HG03521 (cell line): ENCODE measurements at regions not wholly inside any gene's neighbourhood (a gene's known extent, or its start where the extent isn't known, plus 50 kb on each side); places are given as distances from the start of the nearest gene placed in this dataset.
"Not testable (repeated sequence)": the region's sequence is repeated elsewhere in the genome, so short reads cannot be mapped to it uniquely, and the experiment has no call there.

Experiments
- ATAC-seq: cut with Tn5 transposase; IDR thresholded peaks from one replicate; pipeline ENCODE4 v1.9.1; 2021; ENCODE audit warnings: mild to moderate bottlenecking, moderate library complexity; ENCODE audit not compliant: unreplicated experiment

DNA sequence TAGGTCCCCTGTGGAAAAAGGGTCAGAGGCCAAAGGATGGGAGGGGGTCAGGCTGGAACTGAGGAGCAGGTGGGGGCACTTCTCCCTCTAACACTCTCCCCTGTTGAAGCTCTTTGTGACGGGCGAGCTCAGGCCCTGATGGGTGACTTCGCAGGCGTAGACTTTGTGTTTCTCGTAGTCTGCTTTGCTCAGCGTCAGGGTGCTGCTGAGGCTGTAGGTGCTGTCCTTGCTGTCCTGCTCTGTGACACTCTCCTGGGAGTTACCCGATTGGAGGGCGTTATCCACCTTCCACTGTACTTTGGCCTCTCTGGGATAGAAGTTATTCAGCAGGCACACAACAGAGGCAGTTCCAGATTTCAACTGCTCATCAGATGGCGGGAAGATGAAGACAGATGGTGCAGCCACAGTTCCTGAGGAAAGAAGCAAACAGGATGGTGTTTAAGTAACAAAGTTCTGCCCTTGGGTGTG lies 165.8 kb downstream of the RPIA start:
- no peak for ATAC-seq

DNA sequence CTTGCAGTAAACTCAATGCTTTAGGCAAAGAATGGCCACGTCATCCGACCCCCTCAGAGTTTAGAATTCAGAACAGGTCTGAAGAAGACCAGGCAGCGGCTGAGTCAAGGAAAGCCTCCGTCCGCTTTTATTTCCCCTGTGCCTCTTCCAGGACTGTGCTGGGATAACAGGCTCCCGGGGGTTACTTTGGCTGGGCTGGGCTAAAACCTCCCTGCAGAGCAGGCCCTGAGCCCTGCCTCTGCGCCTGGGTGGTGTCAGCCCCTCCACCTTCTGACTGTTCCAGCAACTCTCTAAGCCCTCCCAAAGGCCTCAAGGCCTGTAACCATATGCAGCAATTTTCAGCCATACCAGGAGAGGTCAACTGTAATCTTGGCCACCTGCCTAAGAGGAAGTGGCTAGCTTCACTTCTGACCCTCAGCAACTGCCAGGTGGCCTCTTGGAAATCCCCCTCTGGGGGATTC lies 166.5 kb downstream of the RPIA start:
- peak; percentile 35 for ATAC-seq

DNA sequence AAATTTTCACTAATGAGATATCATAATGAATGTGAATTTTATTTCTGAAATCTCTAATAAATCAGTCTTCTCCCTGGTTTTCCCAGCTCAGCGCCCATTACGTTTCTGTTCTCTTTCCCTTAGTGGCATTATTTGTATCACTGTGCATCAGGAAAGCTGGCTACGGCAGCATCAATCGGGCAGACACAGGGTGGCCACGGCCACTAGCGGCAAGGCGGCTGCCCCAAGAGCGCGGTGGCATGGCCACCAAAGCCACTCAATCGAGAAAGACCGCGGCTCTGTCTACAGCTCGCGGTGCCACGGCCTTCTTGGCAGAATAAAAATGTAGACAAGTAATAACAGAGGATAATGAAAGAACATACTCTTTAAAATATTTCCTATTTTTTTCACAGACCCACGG lies 168.0 kb downstream of the RPIA start:
- no peak for ATAC-seq

DNA sequence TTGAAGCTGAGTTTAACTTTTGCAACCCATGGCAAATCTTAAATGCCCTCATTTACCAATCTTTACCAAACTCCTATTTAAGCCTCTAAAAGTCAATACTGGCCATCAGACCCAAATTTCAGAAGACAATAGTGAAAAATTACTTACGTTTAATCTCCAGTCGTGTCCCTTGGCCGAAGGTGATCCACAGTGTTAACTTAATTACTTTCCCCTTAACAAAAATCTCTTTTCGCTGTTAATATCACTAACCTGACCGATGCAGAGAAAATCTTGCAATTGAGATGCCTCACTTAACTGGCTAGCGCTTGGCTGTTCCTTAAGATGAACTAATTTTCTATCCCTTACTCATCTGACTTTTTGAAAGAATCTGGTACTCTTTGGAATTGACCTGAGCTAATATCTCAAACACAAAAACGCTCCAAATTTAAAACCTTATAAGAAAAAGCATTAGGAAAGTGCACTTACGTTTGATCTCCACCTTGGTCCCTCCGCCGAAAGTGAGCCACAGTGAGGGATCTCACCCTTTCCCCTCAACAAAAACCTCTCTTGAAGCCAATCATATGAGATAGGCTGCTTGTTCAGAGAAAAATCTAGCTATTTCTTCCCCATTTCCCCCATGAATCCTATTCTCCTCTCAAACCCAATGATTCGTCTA lies 169.1 kb downstream of the RPIA start:
- no peak for ATAC-seq

DNA sequence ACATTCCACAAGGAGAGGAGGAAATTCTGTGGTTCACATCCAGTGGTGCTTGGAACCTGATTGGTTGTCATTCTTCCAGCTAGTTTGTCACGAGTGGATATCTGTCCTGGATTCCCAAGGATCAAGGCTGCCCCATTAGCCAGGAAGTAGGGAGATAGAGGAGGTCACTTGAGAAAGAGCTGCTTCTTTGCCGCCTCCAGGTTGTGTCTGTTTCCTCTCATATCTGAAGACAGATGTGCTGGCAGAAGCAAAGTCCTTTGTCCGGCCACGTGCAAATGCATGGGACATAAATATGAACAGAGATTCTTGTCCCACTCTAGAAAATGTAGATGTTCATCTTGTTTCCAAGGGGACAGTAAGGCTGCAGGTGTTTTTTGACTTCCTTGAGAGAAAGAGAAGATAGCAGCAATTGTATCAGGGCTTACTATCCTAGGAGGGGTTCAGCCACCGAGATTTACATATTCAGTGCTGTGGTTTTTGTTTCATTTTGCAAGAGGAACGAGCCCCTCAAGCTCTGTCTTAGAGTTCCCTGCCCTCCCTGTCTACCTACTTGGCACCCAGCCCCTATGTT lies 174.4 kb downstream of the RPIA start:
- peak; percentile 60 for ATAC-seq

DNA sequence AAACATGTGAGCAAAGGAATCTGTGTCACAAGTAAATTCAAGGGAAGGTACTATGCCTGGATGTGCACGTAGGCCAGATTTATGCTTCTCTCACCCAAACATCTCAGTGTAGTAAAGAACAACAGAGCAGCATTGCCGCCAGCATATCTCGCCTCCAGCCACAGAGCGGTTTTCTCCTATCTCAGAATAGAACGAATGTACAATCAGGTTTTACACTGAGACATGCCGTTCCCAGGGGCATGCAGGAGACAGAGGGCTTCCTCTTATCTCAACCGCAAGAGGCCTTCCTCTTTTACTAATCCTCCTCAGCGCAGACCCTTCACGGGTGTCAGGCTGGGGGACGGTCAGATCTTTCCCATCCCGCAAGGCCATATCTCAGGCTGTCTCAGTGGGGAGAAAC lies 175.3 kb downstream of the RPIA start:
- no peak for ATAC-seq

DNA sequence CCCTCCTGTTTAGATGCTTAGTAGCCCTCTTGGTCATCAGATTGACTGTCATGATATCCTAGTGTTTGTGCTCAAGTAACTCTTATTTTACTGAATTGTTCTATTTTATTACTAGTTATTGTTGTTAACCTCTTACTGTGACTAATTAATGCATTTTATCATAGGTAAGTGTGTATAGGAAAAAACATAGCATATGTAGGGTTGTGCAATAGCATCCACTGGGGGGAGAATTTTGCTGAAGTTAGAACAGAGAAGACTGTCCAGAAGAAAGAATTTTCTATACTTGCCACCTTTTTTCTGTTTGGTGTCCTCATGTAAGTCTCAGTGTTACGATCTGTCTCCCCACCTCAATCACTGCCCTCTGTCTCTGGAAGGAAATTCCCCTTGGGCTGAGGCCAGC lies 177.4 kb downstream of the RPIA start:
- ATAC-seq: no peak

DNA sequence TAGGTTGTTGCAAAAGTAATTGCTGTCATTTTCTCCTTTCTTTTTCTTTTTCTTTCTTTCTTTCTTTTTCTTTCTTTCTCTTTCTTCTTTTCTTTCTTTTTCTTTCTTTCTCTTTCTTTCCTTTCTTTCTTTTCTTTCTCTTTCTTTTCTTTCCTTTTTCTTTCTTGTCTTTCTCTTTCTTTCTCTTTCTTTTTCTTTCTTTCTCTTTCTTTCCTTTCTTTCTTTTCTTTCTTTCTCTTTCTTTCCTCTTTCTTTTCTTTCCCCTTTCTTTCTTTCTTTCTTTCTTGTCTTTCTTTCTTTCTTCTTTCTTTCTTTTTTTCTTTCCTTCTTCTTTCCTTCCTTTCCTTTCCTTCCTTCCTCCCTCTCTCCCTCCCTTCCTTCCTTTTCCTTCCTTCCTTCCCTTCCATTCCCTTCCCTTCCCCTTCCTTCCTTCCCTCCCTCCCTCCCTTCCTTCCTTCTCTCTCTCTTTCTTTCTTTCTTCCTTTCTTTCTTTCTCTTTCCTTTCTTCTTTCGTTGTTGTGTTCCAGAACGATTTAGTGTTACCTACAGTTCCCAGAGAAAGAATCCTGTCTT lies 178.9 kb downstream of the RPIA start:
- ATAC-seq: no peak

DNA sequence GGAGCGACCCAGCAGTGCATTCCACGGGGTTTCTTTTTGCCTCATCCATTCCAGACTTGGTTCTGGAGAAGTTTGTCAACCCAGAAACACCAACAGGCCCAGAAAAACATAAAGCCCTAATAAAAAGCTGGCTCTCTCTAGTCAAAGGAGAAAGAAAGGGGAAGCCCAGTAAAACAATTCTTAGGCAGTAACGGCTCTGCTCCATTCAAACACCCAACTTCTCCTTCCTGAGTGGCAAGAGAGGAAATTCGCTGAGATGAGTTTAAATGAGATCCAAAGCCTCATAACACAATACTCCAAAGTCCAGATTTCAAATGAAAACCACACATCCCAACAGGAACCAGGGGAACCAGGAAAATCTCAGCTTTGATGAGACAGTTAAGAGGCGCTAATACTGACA lies 179.9 kb downstream of the RPIA start:
- no peak for ATAC-seq

DNA sequence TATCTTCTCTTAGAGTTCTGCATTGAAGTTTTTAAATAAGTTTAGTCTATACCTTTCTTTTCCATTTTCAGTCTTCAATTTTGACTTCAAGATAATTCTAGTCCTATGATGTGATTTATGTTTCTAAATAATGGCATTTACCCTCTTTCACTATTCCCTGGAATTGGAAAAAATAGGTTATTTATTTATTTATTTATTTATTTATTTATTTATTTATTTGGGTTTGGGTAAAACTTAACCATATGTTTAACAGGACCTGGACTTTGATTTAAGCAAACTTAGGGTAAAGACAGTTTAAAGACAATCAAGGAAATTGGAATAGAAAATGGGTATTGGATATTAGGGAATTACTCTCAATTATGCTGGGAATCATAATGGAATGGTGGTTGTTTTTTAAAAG lies 182.1 kb downstream of the RPIA start:
- ATAC-seq: no peak

DNA sequence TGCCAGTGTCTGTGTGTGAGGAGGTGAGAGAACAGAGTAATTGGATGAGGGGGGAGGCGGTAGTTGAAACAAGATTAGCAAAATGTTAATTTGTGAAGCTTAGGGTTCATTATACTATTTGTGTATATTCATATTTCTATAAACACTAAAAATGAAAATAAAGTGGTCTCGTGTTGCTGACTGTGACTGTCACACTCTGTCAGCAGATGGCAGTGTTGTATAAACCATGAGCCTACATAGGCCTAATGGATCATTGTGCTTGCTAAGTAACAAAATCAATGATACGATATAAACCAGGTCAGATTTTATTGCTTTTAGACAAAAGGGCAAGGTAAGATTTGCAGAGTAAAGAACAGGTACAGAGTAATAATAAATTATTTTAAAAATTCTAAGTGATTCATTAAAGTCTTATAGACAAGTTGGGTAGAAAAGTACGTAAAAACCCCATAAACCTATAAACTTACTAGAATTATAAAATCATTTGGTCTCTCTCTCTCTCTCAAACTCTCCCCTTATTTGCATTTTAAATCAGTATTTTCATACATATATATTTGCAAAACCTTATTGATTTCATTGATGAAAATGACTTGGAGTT lies 182.7 kb downstream of the RPIA start:
- ATAC-seq: peak; percentile 57

DNA sequence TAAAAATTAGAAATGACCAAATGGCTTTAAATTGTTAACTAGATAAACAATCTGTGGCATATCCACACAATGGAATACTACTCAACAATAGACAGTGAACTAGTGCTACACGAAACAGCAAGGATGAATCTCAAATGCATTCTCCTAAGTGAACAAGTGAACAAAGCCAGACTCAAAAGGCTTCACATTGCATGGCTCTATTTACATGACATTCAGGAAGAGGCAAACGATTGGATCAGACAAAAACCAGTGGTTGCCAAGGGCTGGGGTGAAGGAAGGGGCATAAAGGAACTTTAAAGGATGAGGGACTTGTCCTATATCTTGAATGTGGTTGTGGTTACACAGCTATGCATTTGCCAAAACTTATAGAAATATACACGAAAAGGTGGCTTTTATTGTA lies 184.3 kb downstream of the RPIA start:
- ATAC-seq: no peak

DNA sequence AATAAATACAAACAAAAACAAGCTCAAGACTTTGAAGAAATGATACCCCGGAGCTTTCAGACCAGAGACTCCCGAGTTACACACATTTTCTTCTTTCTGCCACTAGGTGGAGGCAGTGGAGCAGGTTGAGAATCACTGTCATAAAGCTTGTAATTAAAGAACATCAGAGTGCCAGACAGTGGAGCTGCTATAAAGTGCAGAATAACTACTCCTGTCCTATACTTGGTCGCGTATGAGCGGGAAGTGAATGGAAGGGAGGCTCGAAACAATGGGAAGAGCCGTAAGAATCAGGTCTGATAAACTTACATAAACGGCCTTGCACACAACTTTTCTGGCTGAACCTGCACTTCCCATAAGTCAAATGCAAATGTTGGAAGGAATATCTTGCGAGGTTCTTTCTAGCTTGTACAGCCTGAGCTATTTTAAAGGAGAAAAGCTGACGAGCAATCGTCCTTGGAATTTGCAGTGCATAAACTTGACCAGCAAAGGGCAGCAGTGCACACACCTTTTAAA lies 189.0 kb downstream of the RPIA start:
- ATAC-seq: no peak

DNA sequence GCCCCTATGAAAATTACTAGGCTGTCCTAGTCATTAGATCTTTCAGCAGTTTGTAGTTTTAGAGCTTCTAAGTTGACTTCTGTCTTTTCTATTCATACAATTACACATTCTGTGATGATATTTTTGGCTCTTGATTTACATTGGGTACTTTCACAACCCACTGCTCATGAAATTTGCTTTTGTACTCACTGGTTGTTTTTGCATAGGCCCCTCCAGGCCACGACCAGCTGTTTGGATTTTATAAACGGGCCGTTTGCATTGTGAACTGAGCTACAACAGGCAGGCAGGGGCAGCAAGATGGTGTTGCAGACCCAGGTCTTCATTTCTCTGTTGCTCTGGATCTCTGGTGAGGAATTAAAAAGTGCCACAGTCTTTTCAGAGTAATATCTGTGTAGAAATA lies 193.8 kb downstream of the RPIA start:
- ATAC-seq: peak; percentile 66

DNA sequence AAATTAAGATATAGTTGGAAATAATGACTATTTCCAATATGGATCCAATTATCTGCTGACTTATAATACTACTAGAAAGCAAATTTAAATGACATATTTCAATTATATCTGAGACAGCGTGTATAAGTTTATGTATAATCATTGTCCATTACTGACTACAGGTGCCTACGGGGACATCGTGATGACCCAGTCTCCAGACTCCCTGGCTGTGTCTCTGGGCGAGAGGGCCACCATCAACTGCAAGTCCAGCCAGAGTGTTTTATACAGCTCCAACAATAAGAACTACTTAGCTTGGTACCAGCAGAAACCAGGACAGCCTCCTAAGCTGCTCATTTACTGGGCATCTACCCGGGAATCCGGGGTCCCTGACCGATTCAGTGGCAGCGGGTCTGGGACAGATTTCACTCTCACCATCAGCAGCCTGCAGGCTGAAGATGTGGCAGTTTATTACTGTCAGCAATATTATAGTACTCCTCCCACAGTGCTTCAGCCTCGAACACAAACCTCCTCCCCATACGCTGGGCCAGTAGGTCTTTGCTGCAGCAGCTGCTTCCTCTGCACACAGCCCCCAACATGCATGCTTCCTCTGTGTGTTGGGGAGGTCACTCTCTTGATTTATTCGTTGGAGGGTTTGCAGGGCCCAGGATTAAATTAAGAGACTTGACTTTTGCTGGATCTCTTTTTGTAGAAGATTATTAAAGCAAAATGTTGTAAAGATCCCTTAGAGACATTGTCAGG lies 194.4 kb downstream of the RPIA start:
- no peak for ATAC-seq

DNA sequence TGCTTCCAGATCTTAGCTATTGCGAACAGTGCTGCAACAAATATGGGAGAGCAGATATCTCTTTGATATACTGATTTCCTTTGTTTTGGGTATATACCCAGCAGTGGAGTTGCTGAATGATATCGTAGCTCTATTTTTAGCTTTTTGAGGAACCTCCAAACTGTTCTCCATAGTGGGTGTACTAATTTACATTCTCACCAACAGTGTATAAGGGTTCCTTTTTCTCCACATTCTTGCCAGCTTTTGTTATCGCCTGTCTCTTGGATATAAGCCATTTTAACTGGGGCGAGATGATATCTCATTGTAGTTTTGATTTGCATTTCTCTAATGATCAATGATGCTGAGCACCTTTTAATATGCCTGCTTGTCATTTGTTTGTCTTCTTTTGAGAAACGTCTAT lies 196.0 kb downstream of the RPIA start:
- ATAC-seq: not testable (repeated sequence)

DNA sequence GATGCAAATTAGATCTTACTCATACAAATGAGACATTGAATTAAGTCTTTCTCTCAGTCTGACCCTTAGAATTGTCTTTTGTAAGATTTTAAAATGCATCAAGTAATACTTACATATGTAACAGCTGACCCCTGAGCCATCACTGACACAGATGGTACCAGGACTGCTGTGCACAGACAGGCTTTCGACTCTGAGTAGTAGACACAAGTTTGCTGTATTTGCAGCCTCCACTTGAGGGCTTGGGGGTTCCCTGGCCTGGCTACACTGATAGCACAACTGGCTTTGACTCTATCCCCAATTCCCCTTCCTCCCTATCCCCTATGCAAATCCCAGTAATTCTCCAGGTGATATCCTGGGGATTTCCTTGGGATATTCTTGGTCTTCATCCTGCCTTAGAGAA lies 200.7 kb downstream of the RPIA start:
- ATAC-seq: no peak

DNA sequence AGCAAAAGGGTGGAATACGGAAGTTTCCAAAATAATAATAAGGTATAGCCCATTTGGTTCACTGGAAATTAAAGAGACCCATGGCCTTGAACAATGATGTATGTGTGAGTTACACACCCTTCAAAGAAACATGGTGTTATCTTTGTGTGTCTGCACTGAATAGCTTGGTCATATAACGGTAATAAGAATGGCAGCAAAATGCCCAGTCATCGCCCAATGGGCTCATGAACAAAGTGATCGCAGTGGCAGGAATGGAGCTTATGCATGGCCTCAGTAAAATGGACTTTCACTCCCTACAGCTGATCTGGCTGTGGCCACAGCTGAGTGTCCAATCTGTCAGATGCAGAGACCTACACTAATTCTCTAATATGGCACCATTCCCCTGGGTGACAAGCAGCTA lies 201.3 kb downstream of the RPIA start:
- ATAC-seq: no peak

DNA sequence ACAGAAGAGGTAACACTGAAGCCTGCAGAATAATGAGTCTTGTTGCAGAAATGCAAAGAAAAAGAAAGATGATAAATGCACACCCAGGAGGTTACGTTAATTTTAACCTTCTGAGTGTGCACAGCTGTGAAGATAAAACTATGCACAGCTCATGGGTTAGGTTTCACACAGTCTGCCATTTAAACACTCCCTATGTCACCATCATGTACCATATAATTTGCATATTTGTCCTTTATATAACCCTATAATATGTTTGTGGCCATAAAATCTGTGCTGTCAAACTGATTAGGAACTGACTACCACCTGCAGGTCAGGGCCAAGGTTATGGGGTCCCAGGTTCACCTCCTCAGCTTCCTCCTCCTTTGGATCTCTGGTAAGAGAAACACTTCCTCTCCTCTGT lies 205.5 kb downstream of the RPIA start:
- no peak for ATAC-seq

DNA sequence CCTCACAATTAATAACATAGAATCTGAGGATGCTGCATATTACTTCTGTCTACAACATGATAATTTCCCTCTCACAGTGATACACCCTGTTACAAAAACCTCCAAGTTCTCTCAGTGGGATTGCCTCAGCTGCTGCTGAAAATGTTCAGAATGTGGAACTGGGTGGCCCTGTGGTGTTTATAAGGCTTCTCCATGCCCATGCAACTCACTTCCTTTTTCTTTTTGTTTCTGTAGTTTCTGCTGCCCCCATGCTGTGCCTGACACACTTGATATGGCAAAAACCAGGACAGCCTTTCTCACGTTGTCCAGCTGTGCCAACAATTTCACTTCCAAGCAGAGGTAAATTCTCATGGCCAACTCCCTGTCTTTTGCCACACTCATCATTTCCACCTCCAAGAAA lies 206.2 kb downstream of the RPIA start:
- no peak for ATAC-seq

DNA sequence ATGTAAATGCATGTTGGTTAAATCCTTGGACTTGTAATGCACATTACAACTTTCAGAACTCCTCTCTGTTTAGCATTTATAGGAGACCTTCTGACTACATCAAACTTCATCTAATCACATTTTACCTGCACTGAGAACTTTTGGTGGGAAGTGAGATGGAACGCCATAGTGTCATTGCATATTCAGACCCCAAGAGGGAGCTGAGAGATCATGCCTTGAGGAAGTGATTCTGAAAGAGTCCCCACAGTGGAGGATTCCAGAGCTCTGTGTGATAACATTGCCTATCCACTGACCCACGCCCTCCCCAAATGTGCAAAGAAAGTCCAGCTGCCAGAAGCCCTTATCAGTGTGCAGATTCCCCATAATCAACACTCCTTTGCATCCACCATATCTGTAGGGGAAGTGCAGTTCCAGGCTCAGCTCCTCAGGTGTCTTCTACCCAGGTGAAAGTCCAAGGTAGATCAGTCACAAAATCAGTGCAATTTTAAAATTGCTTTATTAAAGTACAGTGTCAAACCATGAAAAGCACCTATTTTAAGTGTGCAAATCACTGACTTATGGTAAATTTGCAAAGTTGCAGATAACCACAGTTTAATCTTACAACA lies 212.4 kb downstream of the RPIA start:
- ATAC-seq: no peak
